T-cell (primary cell): ENCODE measurements at regions not wholly inside any gene's neighbourhood (a gene's known extent, or its start where the extent isn't known, plus 50 kb on each side); places are given as distances from the start of the nearest gene placed in this dataset.

Experiments used
- ATAC-seq, 4 experiments: fragments of 200-7000 bp in 3 of 4; fragments of 150-1000 bp in 1 of 4; cut with Tn5 transposase; replicated peaks in 1 of 4; 1 replicate in 3 of 4; 2 replicates in 1 of 4; pipeline ENCODE4 v1.10.0; 2021; ENCODE audit warnings: moderate library complexity in 3 of 4, mild to moderate bottlenecking in 2 of 4, moderate number of reproducible peaks in 1 of 4
- CTCF ChIA-PET, 2 donors: fragments of 300-600 bp; sonication (Branson Sonifier 250); formaldehyde crosslinking; loops; one replicate each; lab custom pipeline; 2022; ENCODE audit warnings: antibody characterized with exemption in 2 of 2; lab: Charles Lee
- POLR2A ChIA-PET, 2 donors: fragments of 300-600 bp; sonication (Branson Sonifier 250); formaldehyde crosslinking; loops; one replicate each; lab custom pipeline; 2022; ENCODE audit warnings: antibody characterized with exemption in 2 of 2; lab: Charles Lee
- DNase-seq, 35 experiments: peaks; one replicate each; pipeline versions ENCODE4 v3.0.0 to v3.0.0-alpha.2; 2013 to 2023
- H3K27ac ChIP-seq: one replicate; pipeline ENCODE4 v1.5.1; 2013; ENCODE audit warnings: low read length
- H3K27me3 ChIP-seq, 2 experiments: replicated peaks in 1 of 2; 1 replicate in 1 of 2; 2 replicates in 1 of 2; pipeline versions ENCODE4 v1.6.1 to v1.7.0; 2013; ENCODE audit warnings: low read length in 1 of 2, mixed read lengths in 1 of 2; ENCODE audit not compliant: control insufficient read depth in 2 of 2, insufficient read depth in 2 of 2; ENCODE audit errors: extremely low read depth in 1 of 2
- H3K36me3 ChIP-seq, 2 donors: 1 replicate in 1 of 2; 2 replicates in 1 of 2; pipeline versions ENCODE4 v1.6.1 to v1.7.0; 2013; ENCODE audit warnings: low read length in 1 of 2; ENCODE audit not compliant: control insufficient read depth in 2 of 2, insufficient read depth in 1 of 2; ENCODE audit errors: extremely low read depth in 1 of 2
- H3K4me1 ChIP-seq, 2 experiments: 1 replicate in 1 of 2; 2 replicates in 1 of 2; pipeline versions ENCODE4 v1.6.1 to v1.7.0; 2013; ENCODE audit warnings: low read length in 2 of 2, mixed read lengths in 1 of 2; ENCODE audit not compliant: insufficient read depth in 2 of 2, control insufficient read depth in 1 of 2; ENCODE audit errors: extremely low read depth in 1 of 2
- H3K4me3 ChIP-seq, 2 donors: 1 replicate in 1 of 2; 2 replicates in 1 of 2; pipeline versions ENCODE4 v1.5.1 to v1.7.0; 2013; ENCODE audit warnings: mild to moderate bottlenecking in 2 of 2, low read length in 1 of 2, moderate library complexity in 1 of 2; ENCODE audit not compliant: control insufficient read depth in 1 of 2; ENCODE audit errors: extremely low read depth in 1 of 2
- H3K9me3 ChIP-seq: 2 replicates; pipeline ENCODE4 v1.7.0; 2013
- H3K27ac Mint-ChIP-seq, 2 donors: one replicate each; pipeline ENCODE4 v1.8.0; 2020 to 2021; ENCODE audit warnings: mild to moderate bottlenecking in 2 of 2, mixed read lengths in 2 of 2
- H3K27me3 Mint-ChIP-seq, 2 donors: one replicate each; pipeline ENCODE4 v1.8.0; 2021 to 2022; ENCODE audit warnings: mixed read lengths in 2 of 2
- H3K36me3 Mint-ChIP-seq: one replicate; pipeline ENCODE4 v1.8.0; 2021; ENCODE audit warnings: mixed read lengths
- H3K4me1 Mint-ChIP-seq, 3 donors: one replicate each; pipeline ENCODE4 v1.8.0; 2020 to 2022; ENCODE audit warnings: mixed read lengths in 3 of 3, mild to moderate bottlenecking in 1 of 3
- H3K4me3 Mint-ChIP-seq, 3 donors: one replicate each; pipeline ENCODE4 v1.8.0; 2020 to 2022; ENCODE audit warnings: mild to moderate bottlenecking in 3 of 3, mixed read lengths in 3 of 3, moderate library complexity in 3 of 3
- H3K9me3 Mint-ChIP-seq, 3 donors: one replicate each; pipeline ENCODE4 v1.8.0; 2020 to 2022; ENCODE audit warnings: mixed read lengths in 3 of 3
- WGBS: methylation state at CpG from one replicate; pipeline ENCODE4 v1.1.5; 2013; ENCODE audit warnings: missing lambda C conversion rate; ENCODE audit not compliant: insufficient coverage; 5-methylcytosine and 5-hydroxymethylcytosine counted together

DNA sequence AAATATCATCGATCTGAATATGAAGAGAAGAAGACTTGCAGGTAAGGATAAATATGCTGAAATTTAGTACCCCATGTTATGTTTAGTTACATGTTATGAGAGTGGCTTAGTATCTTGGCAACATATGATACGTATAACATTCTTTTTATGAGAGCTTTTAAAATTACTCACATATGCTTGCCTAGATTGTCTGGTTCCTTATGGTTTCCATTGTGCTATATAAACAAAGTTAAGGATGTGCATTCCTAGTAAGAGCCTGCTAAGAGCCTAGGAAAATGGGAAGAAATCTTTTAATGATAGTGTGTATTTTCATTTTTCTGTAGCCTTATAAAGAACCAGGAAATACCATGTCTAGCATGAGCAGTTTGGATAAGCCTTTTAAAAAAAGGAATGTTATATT lies 112.0 kb upstream of the KCNN2 start:
- Histone ChIP-seq H3K4me1 (no peaks in the 10 kb centered on the region), H3K4me3 (no peak overlapping the region), H3K27me3 (no peaks in the 10 kb centered on the region), H3K36me3 (no peaks in the 10 kb centered on the region), H3K27ac (no peak overlapping the region), H3K9me3 (no peaks in the 10 kb centered on the region)
- WGBS, result no CpG with 5 or more reads among the region's 2 CpGs
- Mint-ChIP-seq H3K27me3 (no peaks in the 10 kb centered on the region), H3K27ac (no peak overlapping the region), H3K4me1 (no peaks in the 10 kb centered on the region), H3K36me3 (no peaks in the 10 kb centered on the region), H3K9me3 (peaks cover 0 to 5% (median 4%) of the 10 kb centered on the region in 3 donors), H3K4me3 (no peak overlapping the region)
- CTCF ChIA-PET, result no interaction called here
- ATAC-seq (no peak), DNase-seq (no peak)
- POLR2A ChIA-PET, result interaction anchor here in 1 of 2 donors (0.6 kb wide), 1 partner anchor 321 kb away, joined by 3 read pairs; no protein-coding TSS in a partner anchor

DNA sequence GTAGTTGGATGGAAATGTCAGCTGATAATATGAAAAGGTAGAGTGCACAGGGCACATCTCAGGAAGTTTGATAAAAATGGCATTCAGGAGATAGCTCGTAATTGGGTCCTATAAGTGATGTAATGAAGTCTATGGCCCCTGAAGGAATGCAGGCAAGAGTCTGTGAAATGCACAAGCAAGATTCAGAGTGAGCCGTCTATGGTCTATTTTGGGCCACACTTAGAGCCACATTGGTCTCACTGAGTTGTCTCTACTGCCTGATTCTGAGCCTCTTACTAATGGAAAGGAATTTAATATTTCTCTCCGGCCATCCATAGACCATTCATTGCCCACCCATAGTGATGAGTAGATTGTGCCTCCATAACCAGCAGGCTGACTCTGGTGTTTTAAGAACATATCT lies 111.3 kb upstream of the KCNN2 start:
- DNase-seq (no peak), ATAC-seq (no peak)
- POLR2A ChIA-PET, result no interaction called here
- CTCF ChIA-PET, result no interaction called here
- Histone ChIP-seq H3K36me3 (no peaks in the 10 kb centered on the region), H3K27ac (no peak overlapping the region), H3K9me3 (no peaks in the 10 kb centered on the region), H3K4me3 (no peak overlapping the region), H3K4me1 (no peaks in the 10 kb centered on the region), H3K27me3 (no peaks in the 10 kb centered on the region)
- H3K9me3 Mint-ChIP-seq, result peaks cover 0 to 10% (median 4%) of the 10 kb centered on the region in 3 donors
- no peaks in the 10 kb centered on the region for H3K4me1 Mint-ChIP-seq
- WGBS, result 53% methylated on average over 1 of the region's 3 CpGs
- no peaks in the 10 kb centered on the region for H3K36me3 Mint-ChIP-seq
- no peaks in the 10 kb centered on the region for H3K27me3 Mint-ChIP-seq
- H3K27ac Mint-ChIP-seq, result no peak overlapping the region
- no peak overlapping the region for H3K4me3 Mint-ChIP-seq

DNA sequence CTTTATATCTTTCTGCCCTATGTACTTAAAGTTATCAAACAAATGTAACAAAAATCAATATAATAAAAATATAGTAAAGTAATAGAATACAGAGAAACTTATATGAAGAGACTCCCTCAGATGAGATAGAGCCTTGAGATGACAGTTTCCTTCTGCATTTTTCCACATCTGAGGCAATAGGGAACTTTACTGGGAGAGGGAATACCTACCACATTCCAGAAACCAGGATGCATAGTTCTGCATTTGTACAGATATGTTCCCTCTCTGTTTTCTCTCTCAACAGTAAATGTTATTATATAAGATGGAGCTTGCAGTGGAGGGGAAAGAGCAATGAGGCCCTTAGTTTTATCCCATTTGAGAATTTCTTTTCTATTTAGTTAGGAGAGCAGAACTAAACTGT lies 109.6 kb upstream of the KCNN2 start:
- no peaks in the 10 kb centered on the region for H3K36me3 ChIP-seq
- peaks cover 0 to 14% (median 4%) of the 10 kb centered on the region in 3 donors for H3K9me3 Mint-ChIP-seq

DNA sequence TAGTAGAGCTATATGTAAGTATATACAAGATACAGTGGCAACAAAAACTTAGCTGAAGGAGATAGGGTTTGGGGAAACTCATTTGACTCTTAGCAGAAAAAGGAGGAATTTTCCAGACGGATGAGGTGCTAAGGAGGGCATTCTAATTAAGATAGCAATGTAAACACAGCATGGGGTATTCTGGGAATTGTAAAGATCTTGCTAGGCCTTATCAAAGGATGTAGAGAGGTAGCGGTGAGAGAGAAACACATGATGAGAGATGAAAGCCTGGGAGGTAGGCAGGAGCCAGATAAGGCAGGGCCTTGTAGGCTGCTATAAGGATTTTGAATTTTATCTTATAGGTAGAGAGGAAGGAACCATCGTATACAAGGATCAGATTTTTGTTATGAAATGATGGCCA lies 106.6 kb upstream of the KCNN2 start:
- Mint-ChIP-seq H3K27me3 (no peaks in the 10 kb centered on the region), H3K27ac (no peak overlapping the region), H3K4me1 (no peaks in the 10 kb centered on the region), H3K4me3 (no peak overlapping the region), H3K36me3 (no peaks in the 10 kb centered on the region), H3K9me3 (peaks cover 0 to 16% (median 6%) of the 10 kb centered on the region in 3 donors)
- ChIA-PET CTCF (no interaction called here), POLR2A (no interaction called here)
- Histone ChIP-seq H3K27ac (no peak overlapping the region), H3K4me3 (no peak overlapping the region), H3K36me3 (no peaks in the 10 kb centered on the region), H3K27me3 (no peaks in the 10 kb centered on the region), H3K9me3 (no peaks in the 10 kb centered on the region), H3K4me1 (no peaks in the 10 kb centered on the region)
- ATAC-seq, result no peak
- no peak for DNase-seq
- 56% methylated on average over 3 of the region's 3 CpGs for WGBS

More for the DNA sequence above, 109.6 kb upstream of the KCNN2 start:
- CTCF ChIA-PET, result no interaction called here
- no peak overlapping the region for H3K27ac Mint-ChIP-seq
- Histone ChIP-seq H3K4me3 (no peak overlapping the region), H3K27ac (no peak overlapping the region), H3K27me3 (no peaks in the 10 kb centered on the region), H3K9me3 (no peaks in the 10 kb centered on the region), H3K4me1 (no peaks in the 10 kb centered on the region)
- POLR2A ChIA-PET, result no interaction called here
- no peaks in the 10 kb centered on the region for H3K27me3 Mint-ChIP-seq
- no peaks in the 10 kb centered on the region for H3K36me3 Mint-ChIP-seq
- no peak for DNase-seq
- H3K4me1 Mint-ChIP-seq, result no peaks in the 10 kb centered on the region
- no peak for ATAC-seq
- H3K4me3 Mint-ChIP-seq, result no peak overlapping the region

DNA sequence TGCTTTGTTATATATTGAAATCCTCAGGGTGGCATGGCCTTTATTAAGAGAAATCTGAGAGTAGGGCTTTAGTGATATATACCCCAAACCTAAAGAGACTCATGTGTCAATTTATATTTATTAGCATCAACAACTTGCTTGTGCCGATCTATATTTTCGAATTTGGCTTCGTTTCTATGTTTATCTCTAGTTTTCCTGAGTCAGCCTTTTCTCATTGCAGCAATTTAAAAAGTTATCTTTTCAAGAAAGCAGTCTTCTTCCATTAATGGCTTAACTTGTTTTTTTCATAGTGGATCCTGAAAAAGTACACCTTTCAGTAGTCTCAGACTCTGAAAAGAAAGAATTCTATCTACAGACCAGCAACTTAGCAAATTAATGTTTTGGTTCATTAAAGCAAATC lies 99.9 kb upstream of the KCNN2 start:
- no peak for DNase-seq
- Histone ChIP-seq H3K36me3 (no peaks in the 10 kb centered on the region), H3K9me3 (no peaks in the 10 kb centered on the region), H3K4me1 (no peaks in the 10 kb centered on the region), H3K27me3 (no peaks in the 10 kb centered on the region), H3K27ac (no peak overlapping the region), H3K4me3 (no peak overlapping the region)
- POLR2A ChIA-PET, result no interaction called here
- H3K4me3 Mint-ChIP-seq, result no peak overlapping the region
- WGBS, result 72% methylated on average over 3 of the region's 3 CpGs
- H3K27ac Mint-ChIP-seq, result no peak overlapping the region
- ATAC-seq, result no peak
- H3K27me3 Mint-ChIP-seq, result no peaks in the 10 kb centered on the region
- H3K4me1 Mint-ChIP-seq, result no peaks in the 10 kb centered on the region
- H3K36me3 Mint-ChIP-seq, result no peaks in the 10 kb centered on the region
- peaks cover 0 to 11% (median 8%) of the 10 kb centered on the region in 3 donors for H3K9me3 Mint-ChIP-seq
- CTCF ChIA-PET, result interaction anchor here in 1 of 2 donors (0.6 kb wide), 1 partner anchor 890 kb away, joined by 3 read pairs; no protein-coding TSS in a partner anchor

DNA sequence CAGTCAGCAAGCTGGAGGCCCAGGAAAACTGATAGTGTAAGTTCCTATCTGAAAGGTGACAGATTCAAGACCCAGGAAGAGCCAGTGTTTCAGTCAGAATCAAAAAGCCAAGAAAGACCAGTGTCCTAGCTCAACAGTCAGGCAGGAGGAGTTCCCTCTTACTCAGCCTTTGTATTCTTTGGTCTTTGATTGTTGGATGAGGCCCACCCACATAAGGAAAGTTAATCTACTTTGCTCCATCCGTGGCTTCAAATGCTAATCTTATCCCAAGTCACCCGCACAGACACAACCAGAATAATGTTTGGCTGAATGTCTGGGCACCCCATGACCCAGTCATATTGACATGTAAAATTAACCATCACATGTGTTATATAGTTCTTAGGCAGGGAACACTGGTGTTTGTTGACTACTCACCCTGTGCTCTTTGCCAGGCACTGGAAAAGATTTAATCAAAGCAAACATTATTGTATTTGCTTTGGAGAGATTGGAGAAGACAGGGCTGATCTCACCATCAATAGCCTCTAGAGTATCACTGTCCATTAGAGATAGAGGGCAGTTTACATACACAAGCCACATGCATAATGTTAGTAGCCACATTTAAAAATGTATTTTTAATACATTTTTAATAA lies 96.3 kb upstream of the KCNN2 start:
- Mint-ChIP-seq H3K4me1 (no peaks in the 10 kb centered on the region), H3K27ac (no peak overlapping the region), H3K9me3 (peaks cover 0 to 2% (median 0%) of the 10 kb centered on the region in 3 donors), H3K27me3 (no peaks in the 10 kb centered on the region), H3K4me3 (no peak overlapping the region), H3K36me3 (no peaks in the 10 kb centered on the region)
- H3K36me3 ChIP-seq, result no peaks in the 10 kb centered on the region
- no peak for ATAC-seq
- no peak overlapping the region for H3K4me3 ChIP-seq
- DNase-seq, result no peak
- H3K4me1 ChIP-seq, result no peaks in the 10 kb centered on the region
- ChIA-PET CTCF (no interaction called here), POLR2A (no interaction called here)
- WGBS, result no CpG with 5 or more reads among the region's 2 CpGs
- no peaks in the 10 kb centered on the region for H3K27me3 ChIP-seq
- H3K27ac ChIP-seq, result no peak overlapping the region
- H3K9me3 ChIP-seq, result no peaks in the 10 kb centered on the region

DNA sequence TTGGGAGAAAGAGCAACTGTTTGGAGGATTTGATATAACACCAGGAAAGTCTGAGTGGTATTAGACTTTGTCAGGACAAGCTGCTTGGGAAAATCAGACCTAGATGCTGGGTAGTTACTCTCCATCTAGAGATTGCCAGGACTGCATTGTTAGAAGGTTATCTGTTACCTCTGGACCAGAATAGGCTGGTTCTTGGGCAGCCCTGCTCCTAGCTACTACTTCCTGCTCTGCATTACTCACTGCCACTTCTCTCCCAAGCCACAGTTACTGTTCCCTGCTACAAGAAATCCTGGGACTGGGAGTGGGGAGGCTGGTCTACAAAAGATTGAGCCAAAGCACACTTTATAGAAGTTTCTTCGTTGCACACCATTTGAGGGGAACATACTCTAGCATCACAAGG lies 95.5 kb upstream of the KCNN2 start:
- H3K27me3 Mint-ChIP-seq, result no peaks in the 10 kb centered on the region
- POLR2A ChIA-PET, result no interaction called here
- H3K36me3 ChIP-seq, result no peaks in the 10 kb centered on the region

More for the DNA sequence above, 95.5 kb upstream of the KCNN2 start:
- no peak for ATAC-seq
- no CpG with 5 or more reads among the region's 1 CpG for WGBS
- Histone ChIP-seq H3K27me3 (no peaks in the 10 kb centered on the region), H3K9me3 (no peaks in the 10 kb centered on the region), H3K27ac (no peak overlapping the region), H3K4me1 (no peaks in the 10 kb centered on the region), H3K4me3 (no peak overlapping the region)
- Mint-ChIP-seq H3K4me3 (no peak overlapping the region), H3K27ac (no peak overlapping the region), H3K9me3 (no peaks in the 10 kb centered on the region), H3K36me3 (no peaks in the 10 kb centered on the region), H3K4me1 (no peaks in the 10 kb centered on the region)
- CTCF ChIA-PET, result no interaction called here
- DNase-seq, result no peak
